ENCODE measurements at regions not wholly inside any gene's neighbourhood (a gene's known extent, or its start where the extent isn't known, plus 50 kb on each side); places are given as distances from the start of the nearest gene placed in this dataset.
"Not testable (repeated sequence)": the region's sequence is repeated elsewhere in the genome, so short reads cannot be mapped to it uniquely, and the experiment has no call there.

GRCh38 chr17:30677550-30678249 lies 146.8 kb downstream of the CRLF3 start:
- WGBS, 2 donors: 88 to 89% methylated on average over 4 of the region's 4 CpGs
- Histone ChIP-seq H3K4me3 (no peak overlapping the region), H3K4me1 (no peaks in the 10 kb centered on the region), H3K27me3 (no peaks in the 10 kb centered on the region), H3K9me3 (peaks cover 0 to 18% (median 0%) of the 10 kb centered on the region in 4 donors), H3K27ac (no peak overlapping the region), H3K36me3 (no peaks in the 10 kb centered on the region)
- TF ChIP-seq CTCF (IDR thresholded peaks at IDR 0.05) (no peak), POLR2A (IDR thresholded peaks at IDR 0.05) (no peak), EP300 (IDR thresholded peaks at IDR 0.05) (no peak)
- no peak for DNase-seq (ENCODE audit: low spot score in 2 of 2)

- peaks cover 0 to 18% (median 0%) of the 10 kb centered on the region in 4 donors for H3K9me3 ChIP-seq
- H3K36me3 ChIP-seq; H3K4me1 ChIP-seq; H3K27ac ChIP-seq; DNase-seq (ENCODE audit: low spot score in 2 of 2); H3K4me3 ChIP-seq; H3K27me3 ChIP-seq: not testable (repeated sequence)
- 77 to 84% methylated on average over 3 of the region's 3 CpGs for WGBS, 2 donors
These were observed 148.6 kb downstream of the CRLF3 start for GRCh38 chr17:30675777-30676492.

GRCh38 chr17:30669217-30669649 lies 155.3 kb downstream of the CRLF3 start:
- H3K9me3 ChIP-seq; H3K27ac ChIP-seq; H3K36me3 ChIP-seq; H3K27me3 ChIP-seq; H3K4me1 ChIP-seq; DNase-seq (ENCODE audit: low spot score in 2 of 2); H3K4me3 ChIP-seq: not testable (repeated sequence)
- 39 to 48% methylated on average over 2 of the region's 9 CpGs for WGBS, 2 donors

GRCh38 chr17:30668360-30669181 lies 155.9 kb downstream of the CRLF3 start:
- H3K4me1 ChIP-seq; H3K27ac ChIP-seq; DNase-seq (ENCODE audit: low spot score in 2 of 2); H3K9me3 ChIP-seq; H3K36me3 ChIP-seq; H3K27me3 ChIP-seq: not testable (repeated sequence)
- WGBS, 2 donors: 2 to 4% methylated on average over 10 to 11 of the region's 31 CpGs
- H3K4me3 ChIP-seq: peak overlapping the region in 1 of 4 donors; percentile 58

GRCh38 chr17:30667657-30668359 lies 156.7 kb downstream of the CRLF3 start:
- peak overlapping the region; percentile 37 to 58 (median 52) for H3K4me3 ChIP-seq
- H3K27me3 ChIP-seq, H3K4me1 ChIP-seq, H3K9me3 ChIP-seq, H3K36me3 ChIP-seq, H3K27ac ChIP-seq: not testable (repeated sequence)
- 0 to 1% methylated on average over 5 to 31 of the region's 37 CpGs for WGBS, 2 donors
- peak; percentile 21 to 41 for DNase-seq (ENCODE audit: low spot score in 2 of 2)

GRCh38 chr17:30666838-30667656 lies 157.4 kb downstream of the CRLF3 start:
- H3K9me3 ChIP-seq; H3K36me3 ChIP-seq; H3K27me3 ChIP-seq; H3K4me1 ChIP-seq; DNase-seq (ENCODE audit: low spot score in 2 of 2); H3K27ac ChIP-seq: not testable (repeated sequence)
- 19 to 36% methylated on average over 20 to 23 of the region's 23 CpGs for WGBS, 2 donors
- H3K4me3 ChIP-seq: peak overlapping the region in 3 of 4 donors; percentile 51 to 58 (median 54)

- WGBS, 2 donors: 20 to 22% methylated on average over 12 of the region's 12 CpGs
- H3K4me1 ChIP-seq; H3K4me3 ChIP-seq; H3K27me3 ChIP-seq; H3K9me3 ChIP-seq; DNase-seq (ENCODE audit: low spot score in 2 of 2); H3K36me3 ChIP-seq; H3K27ac ChIP-seq: not testable (repeated sequence)
These were observed 160.6 kb downstream of the CRLF3 start for GRCh38 chr17:30663727-30664455.

GRCh38 chr17:30657148-30657547 lies 167.3 kb downstream of the CRLF3 start:
- H3K27me3 ChIP-seq; H3K27ac ChIP-seq; H3K4me1 ChIP-seq; H3K9me3 ChIP-seq; H3K4me3 ChIP-seq; DNase-seq (ENCODE audit: low spot score in 2 of 2); H3K36me3 ChIP-seq: not testable (repeated sequence)
- WGBS, 2 donors: 20 to 36% methylated on average over 3 of the region's 4 CpGs

GRCh38 chr17:30653038-30653437 lies 171.5 kb downstream of the CRLF3 start:
- DNase-seq (ENCODE audit: low spot score in 2 of 2); H3K4me3 ChIP-seq: not testable (repeated sequence)
- 78 to 82% methylated on average over 1 of the region's 1 CpG for WGBS, 2 donors

GRCh38 chr17:30650149-30650548 lies 172.9 kb downstream of the GOSR1 start:
- not testable (repeated sequence) for DNase-seq (ENCODE audit: low spot score in 2 of 2); H3K27me3 ChIP-seq; H3K4me1 ChIP-seq; H3K27ac ChIP-seq; H3K4me3 ChIP-seq; H3K9me3 ChIP-seq; H3K36me3 ChIP-seq
- 43 to 52% methylated on average over 6 of the region's 7 CpGs for WGBS, 2 donors

More at GRCh38 chr17:30653038-30653437, 171.5 kb downstream of the CRLF3 start:
- not testable (repeated sequence) for H3K27ac ChIP-seq, H3K4me1 ChIP-seq, H3K9me3 ChIP-seq, H3K27me3 ChIP-seq, H3K36me3 ChIP-seq

All from tibial nerve (tissue), 4 donors.